Anterior cingulate cortex (tissue), 58 donors: ENCODE measurements at regions not wholly inside any gene's neighbourhood (a gene's known extent, or its start where the extent isn't known, plus 50 kb on each side); places are given as distances from the start of the nearest gene placed in this dataset.
"Not testable (repeated sequence)": the region's sequence is repeated elsewhere in the genome, so short reads cannot be mapped to it uniquely, and the experiment has no call there.

Experiments used
- DNase-seq, 58 donors: peaks; one replicate each; lab custom pipeline; 2025; lab: John Stamatoyannopoulos, UW

- no peak for DNase-seq
Measured at GRCh38 chr3:18703798-18704197, 278.7 kb upstream of the SATB1 start.

GRCh38 chr3:18693588-18694329 lies 268.6 kb upstream of the SATB1 start:
- not testable (repeated sequence) for DNase-seq

- DNase-seq, result no peak
Measured at GRCh38 chr3:18687286-18687685, 262.1 kb upstream of the SATB1 start.

- DNase-seq, result no peak
Measured at GRCh38 chr3:18683900-18684299, 258.8 kb upstream of the SATB1 start.

GRCh38 chr3:18681818-18682345 lies 256.7 kb upstream of the SATB1 start:
- no peak for DNase-seq

GRCh38 chr3:18680758-18681157 lies 255.6 kb upstream of the SATB1 start:
- no peak for DNase-seq

GRCh38 chr3:18679238-18679637 lies 254.1 kb upstream of the SATB1 start:
- no peak for DNase-seq

- no peak for DNase-seq
Measured at GRCh38 chr3:18675197-18675596, 250.1 kb upstream of the SATB1 start.

- no peak for DNase-seq
Measured at GRCh38 chr3:18672561-18672960, 247.4 kb upstream of the SATB1 start.

- no peak for DNase-seq
Measured at GRCh38 chr3:18670759-18671158, 245.6 kb upstream of the SATB1 start.

- no peak for DNase-seq
Measured at GRCh38 chr3:18669374-18669773, 244.2 kb upstream of the SATB1 start.

- DNase-seq, result no peak
Measured at GRCh38 chr3:18667552-18667951, 242.4 kb upstream of the SATB1 start.

- no peak for DNase-seq
Measured at GRCh38 chr3:18666655-18667054, 241.5 kb upstream of the SATB1 start.

- DNase-seq, result no peak
Measured at GRCh38 chr3:18660059-18660458, 234.9 kb upstream of the SATB1 start.

GRCh38 chr3:18657858-18658820 lies 233.0 kb upstream of the SATB1 start:
- DNase-seq, result no peak

GRCh38 chr3:18656866-18657265 lies 231.7 kb upstream of the SATB1 start:
- no peak for DNase-seq

GRCh38 chr3:18656410-18656809 lies 231.3 kb upstream of the SATB1 start:
- DNase-seq, result no peak

- DNase-seq, result peak in 6 of 58 donors; percentile 1 to 27 (median 8)
Measured at GRCh38 chr3:18655827-18656226, 230.7 kb upstream of the SATB1 start.

- DNase-seq, result no peak
Measured at GRCh38 chr3:18652781-18653180, 227.6 kb upstream of the SATB1 start.

GRCh38 chr3:18650731-18651130 lies 225.6 kb upstream of the SATB1 start:
- no peak for DNase-seq

GRCh38 chr3:18649666-18650363 lies 224.7 kb upstream of the SATB1 start:
- no peak for DNase-seq
